Left renal pelvis (tissue), 4 donors: ENCODE measurements at regions not wholly inside any gene's neighbourhood (a gene's known extent, or its start where the extent isn't known, plus 50 kb on each side); places are given as distances from the start of the nearest gene placed in this dataset.

ENCODE experiments used
- DNase-seq, 4 donors: peaks; one replicate each; pipeline ENCODE4 v3.0.0-alpha.2; 2013; ENCODE audit warnings: low read depth in 4 of 4, low spot score in 3 of 4

GRCh38 chr5:143870362-143870761 lies 58.4 kb downstream of the HMHB1 start:
- no peak for DNase-seq

GRCh38 chr5:143870871-143871632 lies 59.1 kb downstream of the HMHB1 start:
- DNase-seq: no peak

GRCh38 chr5:143871672-143872071 lies 59.7 kb downstream of the HMHB1 start:
- no peak for DNase-seq

- DNase-seq: peak in 1 of 4 donors; percentile 40
Measured at GRCh38 chr5:143874312-143874711, 62.4 kb downstream of the HMHB1 start.

- no peak for DNase-seq
Measured at GRCh38 chr5:143877196-143877595, 65.2 kb downstream of the HMHB1 start.

GRCh38 chr5:143878430-143878829 lies 66.5 kb downstream of the HMHB1 start:
- no peak for DNase-seq

GRCh38 chr5:143879646-143880045 lies 67.7 kb downstream of the HMHB1 start:
- no peak for DNase-seq

GRCh38 chr5:143880178-143880577 lies 68.2 kb downstream of the HMHB1 start:
- DNase-seq: no peak

GRCh38 chr5:143882520-143882919 lies 70.6 kb downstream of the HMHB1 start:
- DNase-seq: no peak

GRCh38 chr5:143886096-143886495 lies 74.1 kb downstream of the HMHB1 start:
- DNase-seq: no peak

- no peak for DNase-seq
Measured at GRCh38 chr5:143886651-143887638, 75.0 kb downstream of the HMHB1 start.

- DNase-seq: no peak
Measured at GRCh38 chr5:143887903-143888665, 76.1 kb downstream of the HMHB1 start.

- no peak for DNase-seq
Measured at GRCh38 chr5:143888912-143889311, 77.0 kb downstream of the HMHB1 start.

- no peak for DNase-seq
Measured at GRCh38 chr5:143889986-143890385, 78.0 kb downstream of the HMHB1 start.

GRCh38 chr5:143890487-143890886 lies 78.5 kb downstream of the HMHB1 start:
- no peak for DNase-seq

- DNase-seq: no peak
Measured at GRCh38 chr5:143892271-143892670, 80.3 kb downstream of the HMHB1 start.

GRCh38 chr5:143892908-143893307 lies 80.9 kb downstream of the HMHB1 start:
- DNase-seq: no peak

GRCh38 chr5:143893638-143894037 lies 81.7 kb downstream of the HMHB1 start:
- no peak for DNase-seq

GRCh38 chr5:143896516-143896915 lies 84.6 kb downstream of the HMHB1 start:
- DNase-seq: no peak

- DNase-seq: no peak
Measured at GRCh38 chr5:143896966-143897365, 85.0 kb downstream of the HMHB1 start.

- DNase-seq: no peak
Measured at GRCh38 chr5:143898381-143898780, 86.4 kb downstream of the HMHB1 start.
